Thymus (tissue), 11 donors: ENCODE measurements at regions not wholly inside any gene's neighbourhood (a gene's known extent, or its start where the extent isn't known, plus 50 kb on each side); places are given as distances from the start of the nearest gene placed in this dataset.

Source experiments
- DNase-seq, 9 donors: peaks; one replicate each; pipeline ENCODE4 v3.0.0-alpha.2; 2013; ENCODE audit warnings: low spot score in 9 of 9, low read depth in 6 of 9, missing footprints in 1 of 9
- H3K27ac ChIP-seq, 2 donors: one replicate each; pipeline ENCODE4 v1.5.1; 2013; ENCODE audit warnings: control low read depth in 1 of 2, low read depth in 1 of 2, low read length in 1 of 2, mild to moderate bottlenecking in 1 of 2, moderate library complexity in 1 of 2
- H3K27me3 ChIP-seq, 2 donors: one replicate each; pipeline ENCODE4 v1.5.1; 2013; ENCODE audit warnings: low read length in 1 of 2; ENCODE audit not compliant: control insufficient read depth in 2 of 2, insufficient read depth in 1 of 2
- H3K36me3 ChIP-seq, 2 donors: one replicate each; pipeline ENCODE4 v1.5.1; 2013; ENCODE audit warnings: low read length in 1 of 2, mild to moderate bottlenecking in 1 of 2, moderate library complexity in 1 of 2; ENCODE audit not compliant: control insufficient read depth in 2 of 2, insufficient read depth in 2 of 2
- H3K4me1 ChIP-seq, 2 donors: one replicate each; pipeline ENCODE4 v1.5.1; 2013; ENCODE audit warnings: low read length in 2 of 2; ENCODE audit not compliant: control insufficient read depth in 2 of 2, insufficient read depth in 2 of 2
- H3K4me3 ChIP-seq, 2 donors: one replicate each; pipeline ENCODE4 v1.5.1; 2013; ENCODE audit warnings: low read length in 2 of 2, control low read depth in 1 of 2, mild to moderate bottlenecking in 1 of 2
- H3K9me3 ChIP-seq, 2 donors: one replicate each; pipeline ENCODE4 v1.5.1; 2013; ENCODE audit warnings: low read length in 1 of 2, mild to moderate bottlenecking in 1 of 2; ENCODE audit not compliant: control insufficient read depth in 2 of 2, insufficient read depth in 1 of 2
- WGBS: extraction: QIAGEN DNeasy Blood & Tissue Kit; methylation state at CpG from one replicate; pipeline ENCODE4 v1.1.7; 2013; 5-methylcytosine and 5-hydroxymethylcytosine counted together
- donor health status: healthy.

- no peaks in the 10 kb centered on the region for H3K4me1 ChIP-seq
- no peaks in the 10 kb centered on the region for H3K36me3 ChIP-seq
- DNase-seq: no peak
- whole genome bisulfite sequencing: 81% methylated on average over 1 of the region's 1 CpG
- H3K27ac ChIP-seq: no peak overlapping the region
- H3K27me3 ChIP-seq: no peaks in the 10 kb centered on the region
- H3K4me3 ChIP-seq: no peak overlapping the region
- no peaks in the 10 kb centered on the region for H3K9me3 ChIP-seq
Observed at GRCh38 chr6:68342286-68342685, 292.8 kb upstream of the ADGRB3 start.

- H3K36me3 ChIP-seq: no peaks in the 10 kb centered on the region
- no peaks in the 10 kb centered on the region for H3K9me3 ChIP-seq
- DNase-seq: no peak
- H3K27me3 ChIP-seq: no peaks in the 10 kb centered on the region
- no peak overlapping the region for H3K27ac ChIP-seq
- no peak overlapping the region for H3K4me3 ChIP-seq
- no peaks in the 10 kb centered on the region for H3K4me1 ChIP-seq
Observed at GRCh38 chr6:68339488-68340131, 295.5 kb upstream of the ADGRB3 start.

- no peak for DNase-seq
- Histone ChIP-seq H3K4me3 (no peak overlapping the region), H3K9me3 (no peaks in the 10 kb centered on the region), H3K27me3 (no peaks in the 10 kb centered on the region), H3K27ac (no peak overlapping the region), H3K4me1 (no peaks in the 10 kb centered on the region), H3K36me3 (no peaks in the 10 kb centered on the region)
Observed at GRCh38 chr6:68333442-68333841, 301.6 kb upstream of the ADGRB3 start.

- Histone ChIP-seq H3K36me3 (no peaks in the 10 kb centered on the region), H3K27ac (no peak overlapping the region), H3K4me3 (no peak overlapping the region), H3K4me1 (no peaks in the 10 kb centered on the region), H3K27me3 (no peaks in the 10 kb centered on the region), H3K9me3 (no peaks in the 10 kb centered on the region)
- WGBS: 90% methylated on average over 2 of the region's 2 CpGs
- DNase-seq: no peak
Observed at GRCh38 chr6:68328156-68328555, 306.9 kb upstream of the ADGRB3 start.

GRCh38 chr6:68326762-68327161 is 308.3 kb upstream of the ADGRB3 start:
- Histone ChIP-seq H3K9me3 (no peaks in the 10 kb centered on the region), H3K4me1 (no peaks in the 10 kb centered on the region), H3K4me3 (no peak overlapping the region), H3K27me3 (no peaks in the 10 kb centered on the region), H3K27ac (no peak overlapping the region), H3K36me3 (no peaks in the 10 kb centered on the region)
- WGBS: 93% methylated on average over 4 of the region's 4 CpGs
- DNase-seq: no peak

- H3K36me3 ChIP-seq: no peaks in the 10 kb centered on the region
- H3K9me3 ChIP-seq: no peaks in the 10 kb centered on the region
- H3K4me3 ChIP-seq: no peak overlapping the region
- DNase-seq: no peak
- H3K4me1 ChIP-seq: no peaks in the 10 kb centered on the region
- 65% methylated on average over 2 of the region's 2 CpGs for WGBS
- H3K27ac ChIP-seq: no peak overlapping the region
- no peaks in the 10 kb centered on the region for H3K27me3 ChIP-seq
Observed at GRCh38 chr6:68317366-68317765, 317.7 kb upstream of the ADGRB3 start.

GRCh38 chr6:68313911-68314310 is 321.2 kb upstream of the ADGRB3 start:
- Histone ChIP-seq H3K36me3 (no peaks in the 10 kb centered on the region), H3K27ac (no peak overlapping the region), H3K4me1 (no peaks in the 10 kb centered on the region), H3K4me3 (no peak overlapping the region), H3K9me3 (no peaks in the 10 kb centered on the region), H3K27me3 (no peaks in the 10 kb centered on the region)
- DNase-seq: no peak
- WGBS: 76% methylated on average over 1 of the region's 1 CpG

GRCh38 chr6:68307301-68307700 is 327.8 kb upstream of the ADGRB3 start:
- 86% methylated on average over 1 of the region's 1 CpG for WGBS
- Histone ChIP-seq H3K27ac (no peak overlapping the region), H3K9me3 (no peaks in the 10 kb centered on the region), H3K4me1 (no peaks in the 10 kb centered on the region), H3K27me3 (no peaks in the 10 kb centered on the region), H3K36me3 (no peaks in the 10 kb centered on the region), H3K4me3 (no peak overlapping the region)
- DNase-seq: no peak

GRCh38 chr6:68296126-68296525 is 339.0 kb upstream of the ADGRB3 start:
- H3K4me1 ChIP-seq: no peaks in the 10 kb centered on the region
- H3K27ac ChIP-seq: no peak overlapping the region
- no peak overlapping the region for H3K4me3 ChIP-seq
- no peaks in the 10 kb centered on the region for H3K36me3 ChIP-seq
- H3K27me3 ChIP-seq: no peaks in the 10 kb centered on the region
- DNase-seq: no peak
- H3K9me3 ChIP-seq: peaks cover 0 to 14% of the 10 kb centered on the region in 2 donors

GRCh38 chr6:68282646-68283045 is 352.4 kb upstream of the ADGRB3 start:
- no peak for DNase-seq
- Histone ChIP-seq H3K9me3 (peaks cover 0 to 7% of the 10 kb centered on the region in 2 donors), H3K4me3 (no peak overlapping the region), H3K4me1 (no peaks in the 10 kb centered on the region), H3K27me3 (no peaks in the 10 kb centered on the region), H3K27ac (no peak overlapping the region), H3K36me3 (no peaks in the 10 kb centered on the region)
- WGBS: 91% methylated on average over 1 of the region's 1 CpG
